GM13976 (cell line): ENCODE measurements at regions not wholly inside any gene's neighbourhood (a gene's known extent, or its start where the extent isn't known, plus 50 kb on each side); places are given as distances from the start of the nearest gene placed in this dataset.

Experiments
- DNase-seq: peaks from one replicate; pipeline ENCODE4 v3.0.0; 2012; ENCODE audit warnings: low spot score
- in situ Hi-C: fragments of 300-500 bp; cut with MboI; formaldehyde crosslinking; loops from one replicate; pipeline ENCODE4 v1.12.0; 2022; ENCODE audit warnings: low sequenced_read_pairs, mixed read lengths, inconsistent platforms; ENCODE audit not compliant: unreplicated experiment
- TF ChIP-seq, protein P1 (sequence below): IDR thresholded peaks from 2 replicates; pipeline ENCODE4 v1.5.1; 2012; ENCODE audit warnings: borderline replicate concordance, mild to moderate bottlenecking; ENCODE audit not compliant: insufficient read depth; ENCODE audit errors: extremely low read depth, missing control alignments, control extremely low read depth

DNA sequence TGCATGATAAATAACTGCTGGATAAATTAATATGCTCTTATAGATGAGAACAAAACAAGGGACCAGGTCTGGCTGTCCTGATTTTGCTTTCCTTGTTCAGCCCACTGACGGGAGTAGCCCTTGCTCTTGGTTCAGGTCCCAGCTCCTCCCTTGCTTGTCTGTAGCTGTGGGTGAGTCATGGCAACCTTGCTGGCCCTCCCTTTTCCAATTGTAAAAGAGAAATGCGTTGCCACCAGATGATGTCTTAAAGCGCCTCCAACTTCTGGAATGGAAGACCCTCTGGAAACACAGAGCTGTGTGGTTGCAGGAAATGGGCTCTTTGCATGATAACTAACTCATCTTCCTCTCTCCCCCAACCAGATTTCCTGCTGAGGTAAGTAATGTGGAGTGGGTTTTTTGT, 171.4 kb downstream of the AASDH start:
- no peak for DNase-seq
- TF ChIP-seq, protein P1, sequence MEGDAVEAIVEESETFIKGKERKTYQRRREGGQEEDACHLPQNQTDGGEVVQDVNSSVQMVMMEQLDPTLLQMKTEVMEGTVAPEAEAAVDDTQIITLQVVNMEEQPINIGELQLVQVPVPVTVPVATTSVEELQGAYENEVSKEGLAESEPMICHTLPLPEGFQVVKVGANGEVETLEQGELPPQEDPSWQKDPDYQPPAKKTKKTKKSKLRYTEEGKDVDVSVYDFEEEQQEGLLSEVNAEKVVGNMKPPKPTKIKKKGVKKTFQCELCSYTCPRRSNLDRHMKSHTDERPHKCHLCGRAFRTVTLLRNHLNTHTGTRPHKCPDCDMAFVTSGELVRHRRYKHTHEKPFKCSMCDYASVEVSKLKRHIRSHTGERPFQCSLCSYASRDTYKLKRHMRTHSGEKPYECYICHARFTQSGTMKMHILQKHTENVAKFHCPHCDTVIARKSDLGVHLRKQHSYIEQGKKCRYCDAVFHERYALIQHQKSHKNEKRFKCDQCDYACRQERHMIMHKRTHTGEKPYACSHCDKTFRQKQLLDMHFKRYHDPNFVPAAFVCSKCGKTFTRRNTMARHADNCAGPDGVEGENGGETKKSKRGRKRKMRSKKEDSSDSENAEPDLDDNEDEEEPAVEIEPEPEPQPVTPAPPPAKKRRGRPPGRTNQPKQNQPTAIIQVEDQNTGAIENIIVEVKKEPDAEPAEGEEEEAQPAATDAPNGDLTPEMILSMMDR = no peak
- in situ Hi-C loops = no loop called here

DNA sequence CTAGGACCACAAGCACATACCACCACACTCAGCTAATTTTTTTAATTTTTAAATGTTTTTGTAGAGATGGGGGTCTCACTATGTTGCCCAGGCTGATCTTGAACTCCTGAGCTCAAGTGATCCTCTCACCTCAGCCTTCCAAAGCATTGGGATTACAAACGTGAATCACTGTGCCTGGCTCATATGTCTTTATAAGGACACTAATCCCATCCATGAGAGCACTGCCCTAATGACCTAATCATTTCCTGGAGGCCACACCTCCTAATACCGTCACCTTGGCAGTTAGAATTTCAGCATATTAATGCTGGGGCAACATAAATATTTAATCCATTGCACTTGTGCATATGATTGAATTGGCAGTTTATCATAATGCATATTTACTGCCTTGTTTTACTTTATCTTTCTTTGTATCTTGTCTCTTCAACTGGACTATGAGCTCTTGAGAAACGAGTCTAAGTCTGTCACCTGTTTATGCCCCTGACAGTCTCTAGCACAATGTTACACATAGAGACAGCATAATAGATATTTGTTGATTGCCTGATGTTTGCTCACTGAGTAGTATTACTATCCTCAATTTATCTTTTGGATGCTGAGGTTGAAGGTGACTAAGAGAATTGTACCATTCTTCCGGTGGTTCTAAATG, 172.0 kb downstream of the AASDH start:
- in situ Hi-C loops = no loop called here
- TF ChIP-seq, protein P1 = no peak

DNA sequence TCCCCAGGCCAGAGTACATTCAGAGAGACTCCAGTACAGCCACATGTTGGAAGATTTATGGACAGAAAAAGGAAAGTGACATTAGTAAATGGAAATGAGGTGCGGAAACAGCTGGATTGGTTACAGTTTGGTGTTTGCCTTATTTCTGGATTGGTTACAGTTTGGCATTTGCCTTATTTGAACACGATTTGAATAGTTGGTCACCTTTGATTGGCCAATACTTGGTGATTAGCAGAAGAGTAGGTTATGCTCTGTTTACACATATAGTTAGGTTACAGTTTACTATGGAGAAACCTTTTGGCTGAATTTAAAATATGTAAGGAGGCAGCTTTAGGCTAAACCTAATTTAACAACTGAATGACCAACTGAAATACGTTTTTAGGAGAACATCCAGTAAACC, 173.7 kb downstream of the AASDH start:
- DNase-seq = no peak
- in situ Hi-C loops = no loop called here
- TF ChIP-seq, protein P1 = no peak

More for the DNA sequence above, 172.0 kb downstream of the AASDH start:
- DNase-seq = no peak

DNA sequence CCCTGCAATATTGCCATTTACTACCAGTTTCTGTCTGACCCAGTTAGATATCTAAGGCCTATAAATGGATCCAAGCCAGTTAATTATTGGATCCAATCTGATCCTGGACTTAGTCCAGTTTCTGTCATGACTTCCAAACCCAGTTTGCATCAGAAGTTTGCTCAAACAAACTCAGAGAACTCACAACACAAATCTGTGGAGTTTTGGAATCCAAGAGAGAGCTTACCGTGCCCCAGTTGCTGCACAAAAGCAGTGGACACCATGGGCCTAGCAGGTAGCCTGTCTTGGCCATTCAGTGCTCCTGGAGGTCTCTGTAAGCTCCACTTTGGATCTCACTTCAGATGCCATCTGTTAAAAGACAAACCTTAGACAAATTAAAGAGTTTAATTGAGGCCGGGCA, 174.5 kb downstream of the AASDH start:
- in situ Hi-C loops = no loop called here
- TF ChIP-seq, protein P1 = no peak
- DNase-seq = no peak

DNA sequence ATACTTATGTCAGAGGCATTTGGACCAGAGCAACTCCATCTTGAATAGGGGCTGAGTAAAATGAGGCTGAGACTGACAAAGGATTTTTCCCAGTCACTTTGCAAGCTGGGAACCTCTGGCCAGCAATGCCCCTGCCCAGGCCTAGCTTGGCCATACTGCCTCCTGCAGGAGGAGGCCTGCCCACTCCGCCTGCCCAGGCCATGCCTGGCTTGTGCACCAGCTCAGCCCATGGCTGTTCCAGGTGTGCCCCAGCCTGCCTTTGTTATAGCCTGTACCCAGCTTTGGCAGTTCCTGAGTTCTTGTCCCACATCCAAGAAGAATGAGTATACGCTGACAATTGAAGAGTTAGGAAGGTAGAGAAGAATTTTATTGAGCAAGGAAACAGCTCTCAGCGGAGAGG, 176.1 kb downstream of the AASDH start:
- in situ Hi-C loops = no loop called here

DNA sequence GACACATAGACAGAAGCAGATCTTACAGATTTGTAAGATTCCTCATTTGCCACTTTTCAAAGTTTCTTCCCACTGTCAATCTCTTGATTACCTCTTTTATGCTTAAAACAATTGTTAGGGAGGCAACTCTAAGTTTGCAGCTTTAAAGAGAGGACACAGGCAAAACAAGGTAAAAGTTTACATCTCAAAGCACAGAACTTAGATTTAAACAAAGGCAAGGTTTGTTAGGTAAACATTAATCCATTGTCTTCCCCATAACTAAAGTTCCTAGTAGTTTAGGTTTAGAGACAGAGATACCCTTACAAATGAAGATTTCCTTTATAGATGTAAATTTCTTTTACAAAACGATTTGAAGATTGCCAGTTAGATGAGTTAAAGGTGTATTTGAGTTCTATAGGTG, 176.9 kb downstream of the AASDH start:
- TF ChIP-seq, protein P1 = no peak
- no peak for DNase-seq
- in situ Hi-C loops = no loop called here

More for the DNA sequence above, 176.1 kb downstream of the AASDH start:
- no peak for DNase-seq
- TF ChIP-seq, protein P1 = no peak
